H9 (cell line): ENCODE measurements at regions not wholly inside any gene's neighbourhood (a gene's known extent, or its start where the extent isn't known, plus 50 kb on each side); places are given as distances from the start of the nearest gene placed in this dataset.

Source experiments
- DNase-seq: peaks from one replicate; pipeline ENCODE4 v3.0.0-alpha.2; 2017
- H2AFZ ChIP-seq: one replicate; pipeline ENCODE4 v1.6.1; 2013; ENCODE audit warnings: mild to moderate bottlenecking, low read length, control low read depth, moderate library complexity
- H2AK5ac ChIP-seq: 2 replicates; pipeline ENCODE4 v1.6.1; 2013; ENCODE audit warnings: low read length, control low read depth, mixed read lengths; ENCODE audit not compliant: insufficient read length
- H2BK120ac ChIP-seq: one replicate; pipeline ENCODE4 v1.6.1; 2013; ENCODE audit warnings: low read depth, mild to moderate bottlenecking, low read length, control low read depth, inconsistent platforms; ENCODE audit not compliant: poor library complexity, severe bottlenecking
- H2BK12ac ChIP-seq: 2 replicates; pipeline ENCODE4 v1.6.1; 2013; ENCODE audit warnings: low read length, control low read depth, mixed read lengths, low read depth; ENCODE audit not compliant: insufficient read length
- H2BK15ac ChIP-seq: 2 replicates; pipeline ENCODE4 v1.6.1; 2013; ENCODE audit warnings: low read depth, low read length, control low read depth
- H2BK20ac ChIP-seq: one replicate; pipeline ENCODE4 v1.6.1; 2013; ENCODE audit warnings: low read depth, mild to moderate bottlenecking, low read length, control low read depth, inconsistent platforms; ENCODE audit not compliant: poor library complexity, severe bottlenecking
- H2BK5ac ChIP-seq: 2 replicates; pipeline ENCODE4 v1.6.1; 2013; ENCODE audit warnings: low read length, control low read depth, mixed read lengths; ENCODE audit not compliant: insufficient read length
- H3K14ac ChIP-seq: 2 replicates; pipeline ENCODE4 v1.6.1; 2013; ENCODE audit warnings: low read length, control low read depth; ENCODE audit not compliant: insufficient read depth
- H3K18ac ChIP-seq: 2 replicates; pipeline ENCODE4 v1.6.1; 2013; ENCODE audit warnings: low read depth, mild to moderate bottlenecking, mixed read lengths, low read length, control low read depth; ENCODE audit not compliant: insufficient read length
- H3K23ac ChIP-seq: 2 replicates; pipeline ENCODE4 v1.6.1; 2013; ENCODE audit warnings: low read length, control low read depth, mixed read lengths, low read depth; ENCODE audit not compliant: insufficient read length
- H3K23me2 ChIP-seq: 2 replicates; pipeline ENCODE4 v1.6.1; 2013; ENCODE audit warnings: low read depth, mild to moderate bottlenecking, mixed read lengths, low read length, control low read depth; ENCODE audit not compliant: insufficient read length, poor library complexity, severe bottlenecking
- H3K27ac ChIP-seq: 2 replicates; pipeline ENCODE4 v1.5.1; 2013; ENCODE audit warnings: low read length, control low read depth, mixed read lengths, low read depth; ENCODE audit not compliant: insufficient read length
- H3K27me3 ChIP-seq: 2 replicates; pipeline ENCODE4 v1.6.1; 2013; ENCODE audit warnings: low read length, control low read depth, inconsistent platforms; ENCODE audit not compliant: insufficient read depth
- H3K4ac ChIP-seq: 2 replicates; pipeline ENCODE4 v1.6.1; 2013; ENCODE audit warnings: low read depth, mild to moderate bottlenecking, control low read depth, inconsistent platforms, low read length, moderate library complexity
- H3K4me1 ChIP-seq: 2 replicates; pipeline ENCODE4 v1.6.1; 2013; ENCODE audit warnings: low read length, control low read depth, inconsistent platforms; ENCODE audit not compliant: insufficient read depth
- H3K4me2 ChIP-seq: 2 replicates; pipeline ENCODE4 v1.6.1; 2013; ENCODE audit warnings: low read length, control low read depth, mixed read lengths; ENCODE audit not compliant: insufficient read length, insufficient read depth
- H3K56ac ChIP-seq: 2 replicates; pipeline ENCODE4 v1.6.1; 2013; ENCODE audit warnings: low read depth, mild to moderate bottlenecking, mixed read lengths, low read length, control low read depth; ENCODE audit not compliant: insufficient read length
- H3K79me1 ChIP-seq: 2 replicates; pipeline ENCODE4 v1.6.1; 2013; ENCODE audit warnings: low read depth, mild to moderate bottlenecking, moderate library complexity, low read length, control low read depth, inconsistent platforms; ENCODE audit not compliant: insufficient read depth, poor library complexity, severe bottlenecking
- H3K79me2 ChIP-seq: 2 replicates; pipeline ENCODE4 v1.6.1; 2013; ENCODE audit warnings: low read length, control low read depth, inconsistent platforms; ENCODE audit not compliant: insufficient read depth
- H3K9ac ChIP-seq: 2 replicates; pipeline ENCODE4 v1.6.1; 2013; ENCODE audit warnings: low read length, control low read depth, mixed read lengths; ENCODE audit not compliant: insufficient read length; ENCODE audit errors: extremely low read depth
- H3K9me3 ChIP-seq: one replicate; pipeline ENCODE4 v1.6.1; 2013; ENCODE audit warnings: low read depth, low read length, inconsistent platforms; ENCODE audit not compliant: control insufficient read depth
- H3T11ph ChIP-seq: one replicate; pipeline ENCODE4 v1.6.1; 2013; ENCODE audit warnings: mild to moderate bottlenecking, low read length, control low read depth, inconsistent platforms
- H4K20me1 ChIP-seq: one replicate; pipeline ENCODE4 v1.6.1; 2013; ENCODE audit not compliant: control insufficient read depth, insufficient read length, insufficient read depth
- H4K5ac ChIP-seq: 2 replicates; pipeline ENCODE4 v1.6.1; 2013; ENCODE audit warnings: low read depth, mild to moderate bottlenecking, mixed read lengths, low read length, control low read depth; ENCODE audit not compliant: insufficient read length
- H4K8ac ChIP-seq: replicated peaks from 2 replicates; pipeline ENCODE4 v1.6.1; 2013; ENCODE audit warnings: low read length, control low read depth, mixed read lengths, low read depth; ENCODE audit not compliant: insufficient read length
- H4K91ac ChIP-seq: 2 replicates; pipeline ENCODE4 v1.6.1; 2013; ENCODE audit warnings: low read depth, mild to moderate bottlenecking, moderate library complexity, mixed read lengths, low read length, control low read depth; ENCODE audit not compliant: insufficient read length
- H3K27ac Mint-ChIP-seq, 3 experiments: 2 replicates in 2 of 3; 3 replicates in 1 of 3; pipeline ENCODE4 v1.8.0; 2020 to 2021; ENCODE audit warnings: mixed read lengths in 3 of 3, mild to moderate bottlenecking in 1 of 3, moderate library complexity in 1 of 3
- H3K27me3 Mint-ChIP-seq: 2 replicates; pipeline ENCODE4 v1.8.0; 2021; ENCODE audit warnings: low read depth, mild to moderate bottlenecking, moderate library complexity, mixed read lengths
- H3K36me3 Mint-ChIP-seq, 3 experiments: 2 replicates in 2 of 3; 3 replicates in 1 of 3; pipeline ENCODE4 v1.8.0; 2020 to 2021; ENCODE audit warnings: low read depth in 3 of 3, mixed read lengths in 3 of 3; ENCODE audit not compliant: insufficient read depth in 1 of 3
- H3K4me1 Mint-ChIP-seq, 2 experiments: 2 replicates each; pipeline ENCODE4 v1.8.0; 2020; ENCODE audit warnings: mixed read lengths in 2 of 2
- H3K4me3 Mint-ChIP-seq, 2 experiments: 2 replicates in 1 of 2; 3 replicates in 1 of 2; pipeline ENCODE4 v1.8.0; 2020 to 2021; ENCODE audit warnings: mild to moderate bottlenecking in 2 of 2, mixed read lengths in 2 of 2, moderate library complexity in 1 of 2
- H3K9me3 Mint-ChIP-seq, 2 experiments: 2 replicates in 1 of 2; 3 replicates in 1 of 2; pipeline ENCODE4 v1.8.0; 2020; ENCODE audit warnings: mild to moderate bottlenecking in 2 of 2, mixed read lengths in 2 of 2, moderate library complexity in 1 of 2
- CTCF ChIP-seq: fragments of 200-600 bp; sonication (generic); conservative IDR thresholded peaks from 3 replicates; pipeline ENCODE4 v1.8.0; 2021; ENCODE audit warnings: antibody characterized with exemption, mild to moderate bottlenecking
- WGBS: extraction: QIAGEN DNeasy Blood & Tissue Kit; methylation state at CpG from one replicate; pipeline ENCODE4 v1.1.7; 2013; ENCODE audit warnings: missing lambda C conversion rate, low lambda C conversion rate, mixed read lengths; ENCODE audit not compliant: insufficient read length; ENCODE audit errors: extremely low coverage; 5-methylcytosine and 5-hydroxymethylcytosine counted together

GRCh38 chr2:122001441-122001874 lies 246.0 kb downstream of the TSN start:
- H3K27me3 ChIP-seq = no peaks in the 10 kb centered on the region
- H2BK120ac ChIP-seq = no peak overlapping the region
- no peak overlapping the region for H2AK5ac ChIP-seq
- Mint-ChIP-seq H3K27me3 (peaks cover 2% of the 10 kb centered on the region; the same call in 1 of the 2 replicates), H3K9me3 (no peaks in the 10 kb centered on the region; a peak in 2 of 5 replicates), H3K4me1 (peaks cover 2 to 4% of the 10 kb centered on the region in 2 experiments; a peak in 2 of 4 replicates), H3K4me3 (no peak overlapping the region), H3K36me3 (no peaks in the 10 kb centered on the region), H3K27ac (no peak overlapping the region)
- H4K91ac ChIP-seq = no peak overlapping the region
- H2BK15ac ChIP-seq = no peak overlapping the region
- H3T11ph ChIP-seq = no peak overlapping the region
- H2BK5ac ChIP-seq = no peak overlapping the region
- no peaks in the 10 kb centered on the region for H4K20me1 ChIP-seq
- H4K5ac ChIP-seq = no peak overlapping the region
- no peaks in the 10 kb centered on the region for H3K79me2 ChIP-seq
- no peak overlapping the region for H3K18ac ChIP-seq
- no peak overlapping the region for H3K27ac ChIP-seq
- H3K9me3 ChIP-seq = no peaks in the 10 kb centered on the region
- no peak overlapping the region for H3K23ac ChIP-seq
- no peak for TF ChIP-seq CTCF
- H3K14ac ChIP-seq = no peak overlapping the region
- no peaks in the 10 kb centered on the region for H3K79me1 ChIP-seq
- no peaks in the 10 kb centered on the region for H3K4me1 ChIP-seq
- H3K23me2 ChIP-seq = no peaks in the 10 kb centered on the region
- no peak overlapping the region for H4K8ac ChIP-seq
- DNase-seq = no peak
- H3K4ac ChIP-seq = no peak overlapping the region
- H2BK12ac ChIP-seq = no peak overlapping the region
- WGBS = no CpG with 5 or more reads among the region's 7 CpGs
- H3K9ac ChIP-seq = no peak overlapping the region
- H3K4me2 ChIP-seq = no peak overlapping the region
- H2AFZ ChIP-seq = no peak overlapping the region
- no peak overlapping the region for H2BK20ac ChIP-seq
- H3K56ac ChIP-seq = no peak overlapping the region
